Hematopoietic multipotent progenitor cell treated with erythropoietin and hydrocortisone succinate and interleukin-3 and kit ligand, for 8 days (in vitro differentiated cells): ENCODE measurements at regions not wholly inside any gene's neighbourhood (a gene's known extent, or its start where the extent isn't known, plus 50 kb on each side); places are given as distances from the start of the nearest gene placed in this dataset.

Experiments used
- DNase-seq: peaks from one replicate; pipeline ENCODE4 v3.0.0-alpha.2; 2015

DNA sequence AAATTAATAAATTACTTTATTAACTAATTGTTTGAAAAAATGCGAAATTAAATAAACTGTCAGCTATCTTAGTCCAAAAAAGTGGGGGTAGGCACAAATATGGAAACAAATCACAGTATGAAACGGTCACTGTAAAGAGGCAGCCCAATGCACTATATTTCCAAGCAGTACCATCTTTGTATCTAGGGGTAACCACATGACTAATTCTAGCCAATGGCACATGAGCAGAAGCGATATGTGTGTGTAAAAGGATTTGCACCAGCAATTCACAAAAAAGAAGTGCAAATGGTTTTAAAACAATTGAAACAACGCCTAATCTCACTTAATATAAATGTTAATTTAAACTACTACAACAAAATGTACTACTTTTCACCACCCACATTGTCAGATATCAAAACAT is 129.5 kb upstream of the PRNP start:
- DNase-seq, result no peak

GRCh38 chr20:4555188-4555890 is 130.9 kb upstream of the PRNP start:
- DNase-seq, result no peak

DNA sequence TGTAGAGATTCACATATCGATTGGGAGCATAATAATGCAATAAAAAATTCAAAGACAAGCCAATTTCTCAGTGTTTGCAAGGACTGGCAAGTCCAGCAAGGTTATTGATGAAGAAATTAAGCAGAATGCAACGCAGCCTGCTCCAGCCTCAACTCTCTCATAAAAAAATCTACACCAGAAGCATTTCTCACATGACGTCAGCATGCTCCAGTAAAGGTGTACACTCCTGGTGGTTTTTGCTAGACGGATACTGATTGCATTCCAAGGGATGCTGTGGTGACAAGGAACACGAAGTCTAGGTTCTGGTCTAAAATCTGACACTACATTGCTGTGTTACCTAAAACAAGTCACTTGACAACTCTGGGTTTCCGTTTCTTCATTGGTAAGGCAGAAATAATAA is 131.9 kb upstream of the PRNP start:
- DNase-seq, result no peak

GRCh38 chr20:4552075-4552640 is 134.1 kb upstream of the PRNP start:
- no peak for DNase-seq

DNA sequence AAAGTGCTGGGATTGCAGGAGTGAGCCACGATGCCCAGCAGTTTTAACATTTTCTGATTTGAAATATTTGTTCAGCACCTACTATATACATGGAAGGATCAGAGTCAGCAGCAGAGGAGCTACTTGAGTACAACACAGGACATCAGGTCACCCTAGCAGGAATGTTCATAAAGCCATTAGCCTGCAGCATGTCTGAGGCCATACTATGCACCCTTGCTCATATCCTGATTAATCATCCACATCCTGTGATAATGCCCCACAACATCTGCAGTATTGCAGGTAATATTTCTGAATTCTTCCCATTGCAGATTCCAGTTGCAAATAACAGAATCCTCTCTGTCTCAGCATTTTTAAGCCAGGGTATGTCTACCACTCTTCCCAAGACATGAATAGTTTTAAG is 135.5 kb upstream of the PRNP start:
- DNase-seq, result no peak

DNA sequence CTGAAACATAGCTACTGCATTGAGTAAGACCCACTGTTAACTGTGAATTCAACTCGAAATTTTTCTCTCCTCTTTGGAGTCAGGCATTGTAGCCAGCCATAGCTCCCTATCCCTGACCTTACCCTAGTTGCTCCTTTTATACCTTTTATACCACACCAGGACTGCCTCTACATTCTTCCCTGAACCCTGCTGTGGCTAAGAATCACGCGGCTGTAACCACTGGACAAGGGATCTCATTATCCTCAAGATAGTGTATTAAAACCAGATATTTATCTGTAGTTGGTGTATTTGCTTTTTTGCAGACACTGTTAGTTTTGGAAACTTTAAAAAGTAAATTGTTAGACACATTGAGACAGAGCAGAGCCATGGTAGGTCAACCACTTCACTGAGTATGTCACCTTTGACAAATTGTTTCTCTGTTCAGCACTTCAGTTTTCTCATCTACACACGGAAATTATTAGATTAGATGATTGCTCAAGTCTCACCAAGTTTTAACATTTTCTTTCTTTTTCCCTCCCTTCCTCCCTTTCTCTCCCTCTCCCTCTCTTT is 136.5 kb upstream of the PRNP start:
- no peak for DNase-seq

DNA sequence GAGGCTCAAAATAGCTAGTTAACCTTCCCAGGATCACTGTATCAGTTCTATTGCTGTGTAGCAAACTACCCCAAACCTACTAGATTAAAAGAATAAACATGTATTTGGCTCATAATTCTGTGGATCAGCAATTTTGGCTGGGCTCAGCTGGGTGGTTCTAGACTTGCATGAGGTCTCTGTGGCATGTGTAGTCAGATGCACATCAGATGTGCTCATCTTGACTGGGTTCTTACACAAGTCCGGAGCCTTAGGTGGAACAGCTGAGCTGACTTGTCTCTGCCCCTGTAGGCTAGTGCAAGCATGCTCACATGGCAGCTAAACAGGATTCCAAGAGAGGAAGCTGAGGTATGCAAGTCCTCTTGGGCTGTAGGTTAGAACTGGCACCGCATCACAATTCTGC is 137.7 kb upstream of the PRNP start:
- DNase-seq, result no peak

GRCh38 chr20:4546786-4547185 is 139.5 kb upstream of the PRNP start:
- no peak for DNase-seq

DNA sequence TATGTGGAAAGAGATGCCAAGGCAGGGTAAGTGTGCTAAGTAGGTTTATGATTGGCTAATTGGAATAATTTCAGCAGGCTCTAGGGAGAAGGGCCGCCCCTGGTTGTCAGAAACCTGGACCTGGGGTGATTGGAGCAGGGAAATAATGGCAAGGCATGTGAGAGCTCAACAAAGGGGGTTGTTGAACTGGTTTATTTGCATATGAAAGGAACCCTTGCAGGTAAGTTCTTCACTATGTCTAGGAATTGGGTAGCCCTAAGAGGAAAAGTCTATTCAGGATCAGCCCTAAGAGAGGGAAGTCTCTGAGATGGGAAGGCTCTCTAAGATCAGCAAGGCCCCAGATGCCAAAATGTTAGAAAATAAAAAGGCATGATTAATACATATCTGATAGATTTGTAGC is 139.9 kb upstream of the PRNP start:
- no peak for DNase-seq

DNA sequence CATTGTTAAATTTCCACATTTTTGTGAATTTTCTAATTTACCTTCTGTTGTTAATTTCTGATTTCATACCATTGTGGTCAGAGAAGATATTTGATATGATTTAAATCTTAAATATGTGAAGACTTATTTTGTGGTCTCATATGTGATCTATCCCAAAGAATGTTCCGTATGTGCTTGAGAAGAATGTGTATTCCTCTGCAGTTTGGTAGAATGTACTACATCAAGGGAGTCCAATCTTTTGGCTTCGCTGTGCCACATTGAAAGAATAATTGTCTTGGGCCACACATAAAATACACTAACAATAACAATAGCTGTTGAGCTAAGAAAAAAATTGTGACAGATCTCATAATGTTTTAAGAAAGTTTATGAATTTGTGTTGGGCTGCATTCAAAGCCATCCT is 140.7 kb upstream of the PRNP start:
- no peak for DNase-seq

GRCh38 chr20:4544765-4545164 is 141.5 kb upstream of the PRNP start:
- DNase-seq, result no peak

- no peak for DNase-seq
Measured at GRCh38 chr20:4542270-4542669, 144.0 kb upstream of the PRNP start.

DNA sequence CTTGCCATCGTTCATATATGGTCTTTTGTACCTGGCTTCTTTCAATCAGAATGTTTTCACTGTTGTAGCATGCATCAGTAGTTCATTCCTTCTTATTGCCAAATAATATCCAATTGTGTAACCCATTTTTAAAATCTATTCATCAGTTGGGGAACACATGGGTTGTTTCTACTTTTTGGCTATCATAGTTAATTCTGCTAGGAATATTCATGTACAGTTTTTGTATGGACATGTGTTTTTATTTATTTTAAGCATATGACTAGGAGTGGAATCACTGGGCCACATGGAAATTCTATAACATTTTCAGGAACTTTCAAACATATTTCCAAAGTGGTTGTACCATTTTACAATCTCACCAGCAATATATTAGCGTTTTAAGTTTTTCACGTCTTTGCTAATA is 151.9 kb upstream of the PRNP start:
- no peak for DNase-seq

- no peak for DNase-seq
Measured at GRCh38 chr20:4533368-4534133, 152.7 kb upstream of the PRNP start.

DNA sequence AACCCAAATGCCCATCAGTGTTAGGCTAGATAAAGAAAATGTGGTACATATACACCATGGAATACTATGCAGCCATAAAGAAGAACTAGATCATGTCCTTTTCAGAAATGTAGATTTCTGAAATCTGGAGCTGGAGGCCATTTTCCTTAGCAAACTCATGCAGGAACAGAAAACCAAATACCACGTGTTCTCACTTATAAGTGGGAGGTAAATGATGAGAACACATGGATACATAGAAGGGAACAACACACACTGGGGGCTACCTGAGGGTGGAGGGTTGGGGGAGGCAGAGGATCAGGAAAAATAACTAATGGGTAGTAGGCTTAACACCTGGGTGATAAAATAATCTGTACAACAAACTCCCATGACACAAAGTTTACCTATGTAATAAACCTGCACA is 153.5 kb upstream of the PRNP start:
- no peak for DNase-seq

DNA sequence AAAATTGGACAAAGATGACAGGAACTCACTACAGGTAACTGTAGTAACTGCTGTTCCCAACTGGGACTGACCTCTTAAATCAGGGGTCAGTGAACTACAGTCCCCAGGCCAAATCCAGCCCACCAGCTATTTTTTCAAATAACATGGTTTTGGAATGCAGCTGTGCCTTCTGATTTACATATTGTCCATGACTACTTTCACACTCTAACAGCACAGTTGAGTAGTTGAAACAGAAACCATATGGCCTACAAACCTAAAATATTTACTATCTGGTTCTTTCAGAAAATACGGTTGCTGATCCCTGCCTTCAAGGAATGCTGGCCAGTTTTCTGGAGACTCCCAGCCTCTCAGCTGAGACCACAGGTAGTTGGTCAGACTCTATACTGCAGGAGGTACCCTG is 161.5 kb upstream of the PRNP start:
- no peak for DNase-seq

DNA sequence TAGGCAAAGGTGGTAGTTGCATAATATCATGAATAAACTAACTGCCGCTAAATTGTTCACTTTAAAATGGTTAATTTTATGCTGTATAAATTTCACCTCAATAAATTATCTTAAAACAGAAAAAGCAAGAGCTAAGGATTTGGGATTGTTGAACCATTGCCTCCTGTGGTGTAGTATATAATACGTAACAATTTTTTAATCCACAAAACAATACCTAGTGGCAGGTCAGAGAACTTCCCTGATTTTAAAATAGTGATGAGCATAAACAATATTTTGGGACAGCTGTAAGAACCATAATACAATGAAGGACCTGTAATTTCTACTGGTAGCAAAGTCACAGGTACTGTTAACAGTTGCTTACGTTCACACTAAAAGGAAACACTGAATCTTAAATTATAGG is 161.9 kb upstream of the PRNP start:
- no peak for DNase-seq

- no peak for DNase-seq
Measured at GRCh38 chr20:4522310-4522709, 163.9 kb upstream of the PRNP start.

GRCh38 chr20:4521170-4521968 is 164.9 kb upstream of the PRNP start:
- no peak for DNase-seq

GRCh38 chr20:4519534-4519933 is 166.7 kb upstream of the PRNP start:
- peak; percentile 43 for DNase-seq

DNA sequence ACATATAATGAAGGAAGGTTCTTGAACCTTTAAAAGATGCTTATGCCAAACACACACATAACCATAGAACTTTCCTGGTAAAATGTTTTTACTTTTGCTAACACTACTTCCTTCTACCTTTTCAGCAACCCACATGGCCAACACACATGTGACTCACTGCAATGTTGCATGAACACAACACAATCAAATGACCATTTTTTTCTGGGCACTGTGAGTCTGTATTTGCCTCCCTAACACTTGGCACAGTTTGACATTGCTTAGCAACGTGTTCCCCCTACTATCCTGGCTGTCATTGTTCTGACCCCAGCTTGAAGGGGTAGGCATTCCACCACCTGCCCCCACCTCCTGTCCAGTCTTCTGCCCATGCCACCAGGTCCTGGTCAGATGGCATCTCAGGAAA is 169.4 kb upstream of the PRNP start:
- no peak for DNase-seq

DNA sequence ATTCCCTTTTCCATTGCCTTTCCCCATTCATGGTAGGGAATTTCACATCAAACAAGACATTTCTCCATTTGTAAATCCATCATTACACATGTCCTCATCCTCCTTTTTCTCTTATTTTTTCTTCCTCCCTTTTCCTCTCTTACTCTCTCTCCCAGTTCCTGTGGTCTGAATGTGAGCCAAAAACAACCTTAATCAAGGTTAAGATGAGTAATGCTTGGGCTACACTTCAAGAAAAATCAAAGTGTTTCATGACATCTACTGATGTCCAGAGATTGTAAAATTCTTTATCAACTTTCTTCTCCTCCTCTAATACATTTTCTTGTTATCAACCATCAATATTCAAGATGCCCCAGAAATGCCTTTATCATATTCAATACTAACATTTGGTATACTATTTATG is 172.5 kb upstream of the PRNP start:
- no peak for DNase-seq

DNA sequence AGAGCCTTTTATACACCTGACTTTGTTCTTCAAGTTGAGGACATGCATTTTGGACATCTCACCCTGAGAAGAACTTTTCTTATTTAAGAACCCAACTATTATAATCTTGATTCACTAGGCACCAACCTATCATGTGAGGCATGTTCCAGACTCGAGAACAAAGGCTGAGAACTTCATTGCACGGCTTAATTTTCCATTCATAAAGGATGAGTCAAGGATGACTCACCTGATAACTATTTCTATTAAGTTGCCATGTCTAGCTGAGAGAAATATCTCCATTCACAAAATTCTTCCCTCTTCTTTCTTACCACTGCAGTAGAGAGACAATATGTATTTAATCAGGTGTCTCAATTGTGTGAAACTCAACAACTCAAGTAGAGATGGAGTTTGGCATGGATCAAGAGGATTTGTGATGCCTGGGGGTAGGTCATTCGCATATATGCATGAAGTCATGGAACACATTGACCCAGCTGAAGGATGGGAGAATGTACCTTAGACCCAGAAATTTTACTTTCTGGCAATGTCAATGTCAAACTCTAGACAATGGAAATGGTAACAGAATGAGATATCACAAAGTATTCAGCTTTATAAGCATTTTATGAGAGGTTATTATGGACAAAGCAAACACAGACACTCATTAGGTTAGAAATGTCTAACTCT is 173.2 kb upstream of the PRNP start:
- peak; percentile 2 for DNase-seq
